Sciatic nerve (tissue), 2 donors: ENCODE measurements at regions not wholly inside any gene's neighbourhood (a gene's known extent, or its start where the extent isn't known, plus 50 kb on each side); places are given as distances from the start of the nearest gene placed in this dataset.

Experiments used
- ATAC-seq: fragments of 200-7000 bp; cut with Tn5 transposase; one replicate; pipeline ENCODE4 v1.9.1; 2020; ENCODE audit warnings: mild to moderate bottlenecking, moderate library complexity
- DNase-seq: peaks from one replicate; pipeline ENCODE4 v3.0.0-alpha.2; 2020; ENCODE audit warnings: low spot score
- intact Hi-C: fragments of 100-400 bp; cut with DNase I; formaldehyde crosslinking; loops from one replicate; pipeline ENCODE4 v1.14.2; 2022
- donor health status: DM: no; HTN: no; CAD: no.
- donor health status: DM: no; HTN: no; CAD: no.

DNA sequence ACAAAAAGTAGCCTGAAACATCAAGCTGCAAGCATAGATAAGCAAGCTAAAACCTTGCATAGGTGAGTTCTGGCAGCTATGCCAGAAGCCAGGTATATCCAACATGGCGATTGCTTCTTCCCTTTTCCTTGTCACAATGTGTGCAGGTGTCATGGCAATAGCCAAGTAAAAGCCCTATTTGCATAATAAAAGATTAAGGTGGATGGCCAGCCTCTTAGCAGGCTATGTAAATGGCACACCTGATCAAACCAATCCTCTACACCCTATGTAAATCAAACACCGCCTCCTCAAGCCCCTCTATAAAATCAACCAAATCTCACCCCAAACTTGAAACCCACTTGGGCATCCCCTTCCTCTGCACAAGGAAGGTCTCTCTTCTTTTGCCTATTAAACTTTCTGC lies 366.8 kb downstream of the VGLL3 start:
- ATAC-seq (no peak), DNase-seq (no peak)
- intact Hi-C loops, result loop anchor here (1.0 kb wide), 1 partner anchor 17 kb away; no protein-coding TSS in a partner anchor

DNA sequence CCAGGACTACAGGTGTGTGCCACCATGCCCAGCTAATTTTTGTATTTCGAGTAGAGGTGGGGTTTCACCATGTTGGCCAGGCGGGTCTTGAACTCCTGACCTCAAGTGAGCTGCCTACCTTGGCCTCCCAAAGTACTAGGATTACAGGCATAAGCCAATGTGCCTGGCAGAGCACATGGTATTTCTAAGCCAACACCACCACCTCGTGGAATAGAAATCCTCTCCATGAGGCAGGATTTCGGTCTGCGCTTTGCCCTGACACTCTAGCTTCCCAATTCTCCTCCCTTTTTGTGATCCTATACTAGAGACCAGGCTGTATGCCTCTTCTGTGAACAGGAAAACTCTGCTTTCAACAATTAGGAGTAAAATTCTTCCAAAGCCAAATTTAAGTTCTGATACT lies 372.2 kb downstream of the VGLL3 start:
- intact Hi-C loops, result no loop called here
- no peak for DNase-seq
- ATAC-seq, result no peak

DNA sequence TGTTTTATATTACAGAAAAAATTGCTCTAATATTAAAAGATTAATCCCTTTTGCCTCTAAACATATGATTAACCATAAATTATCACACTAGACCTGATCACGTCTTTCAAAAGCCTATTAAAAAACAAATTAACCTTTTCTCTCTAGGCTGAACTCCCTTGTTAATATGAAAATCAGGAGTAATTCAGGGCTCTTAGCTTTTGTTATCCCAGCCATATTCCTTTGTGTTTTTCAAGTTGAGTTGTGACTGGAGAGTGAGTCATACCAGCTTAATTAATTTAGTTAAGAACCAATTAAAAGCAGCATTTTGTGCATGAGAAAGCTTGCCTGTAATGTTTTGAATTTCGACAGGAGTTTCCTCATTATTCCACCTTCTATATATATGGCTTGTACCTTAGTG lies 385.8 kb downstream of the VGLL3 start:
- no peak for ATAC-seq
- no peak for DNase-seq
- intact Hi-C loops, result no loop called here

DNA sequence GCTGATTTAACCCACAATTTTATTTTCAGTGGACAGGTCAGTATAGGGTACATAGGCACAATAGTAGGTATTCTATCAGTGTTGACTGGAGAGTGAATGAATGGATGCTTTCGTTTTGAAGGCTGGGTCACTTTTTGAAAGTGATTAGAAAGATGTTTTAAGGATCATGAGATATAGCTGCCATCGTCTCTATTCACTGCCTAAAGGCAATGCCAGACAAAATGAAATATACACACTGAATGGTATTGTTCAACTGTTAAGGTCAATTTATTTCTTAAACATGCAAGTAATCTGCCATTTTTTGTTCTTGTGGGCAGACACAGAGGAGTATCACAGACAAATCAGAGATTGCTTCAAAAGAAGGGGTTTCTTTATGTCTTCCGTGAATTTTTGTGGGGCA lies 395.3 kb downstream of the VGLL3 start:
- DNase-seq, result no peak
- no peak for ATAC-seq
- intact Hi-C loops, result no loop called here

DNA sequence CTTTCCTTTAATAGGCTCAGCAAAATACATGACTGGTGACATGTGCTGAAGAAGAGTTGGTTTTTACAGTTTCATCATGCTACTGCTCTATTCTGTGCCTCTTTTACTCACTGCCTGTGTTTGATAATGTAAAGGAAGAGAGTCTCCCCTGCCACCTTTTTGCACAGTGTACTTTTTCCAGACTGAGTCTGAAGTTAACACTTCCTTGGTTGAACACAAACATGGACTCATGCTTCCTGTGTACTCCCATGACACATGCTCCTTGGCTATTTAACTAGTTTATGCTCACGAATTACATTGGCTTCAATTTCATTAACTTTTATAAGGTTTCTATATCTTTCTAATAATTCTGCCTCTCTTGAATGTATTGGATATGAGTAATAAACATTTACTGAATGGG lies 396.1 kb downstream of the VGLL3 start:
- no peak for DNase-seq
- intact Hi-C loops, result no loop called here
- no peak for ATAC-seq

DNA sequence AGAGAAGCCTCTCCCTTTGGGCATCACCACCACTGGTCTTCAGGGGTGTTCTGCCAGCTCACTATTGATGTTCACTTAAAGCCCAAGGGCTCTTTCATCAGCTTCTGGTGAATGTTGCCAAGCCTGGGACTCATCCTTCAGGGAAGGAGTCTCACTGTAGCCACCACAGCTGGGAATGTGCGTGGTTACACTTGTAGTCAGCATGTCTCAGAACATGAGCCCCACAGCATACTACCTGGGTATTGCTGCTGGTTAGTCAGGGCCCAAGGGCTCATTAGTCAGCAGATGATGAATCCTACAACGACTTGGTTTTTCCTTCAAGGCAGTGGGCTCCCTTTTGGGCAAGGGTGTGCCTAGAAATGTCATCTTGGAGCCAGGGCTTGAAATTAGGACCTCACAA lies 412.9 kb downstream of the VGLL3 start:
- no peak for DNase-seq
- intact Hi-C loops, result no loop called here
- ATAC-seq, result no peak

DNA sequence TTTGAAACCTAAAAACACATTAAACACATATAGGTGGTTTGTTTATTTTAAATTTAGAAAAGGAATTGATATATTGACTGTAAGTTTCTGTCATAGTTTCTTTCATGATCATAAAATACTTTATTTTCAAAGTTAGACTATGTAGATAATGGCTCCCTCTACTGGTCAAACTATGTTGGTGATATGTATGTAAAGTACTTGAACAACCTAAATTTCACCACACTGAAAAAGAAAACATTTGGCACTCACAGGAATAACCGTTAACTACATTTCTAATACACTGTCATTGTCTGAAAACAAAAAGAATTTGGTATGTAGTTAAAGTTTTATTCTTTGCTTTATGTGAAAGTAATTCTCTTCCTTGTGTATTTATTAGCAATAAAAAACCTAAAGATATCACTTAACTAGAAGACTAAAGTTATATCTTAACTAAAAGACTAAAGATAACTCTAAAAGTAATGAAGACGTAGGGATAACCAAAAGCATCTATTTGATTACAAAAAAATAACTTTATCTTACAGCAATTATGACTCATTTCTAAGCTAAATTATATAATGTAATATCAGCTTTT lies 427.5 kb downstream of the VGLL3 start:
- ATAC-seq, result no peak
- intact Hi-C loops, result no loop called here
- no peak for DNase-seq

DNA sequence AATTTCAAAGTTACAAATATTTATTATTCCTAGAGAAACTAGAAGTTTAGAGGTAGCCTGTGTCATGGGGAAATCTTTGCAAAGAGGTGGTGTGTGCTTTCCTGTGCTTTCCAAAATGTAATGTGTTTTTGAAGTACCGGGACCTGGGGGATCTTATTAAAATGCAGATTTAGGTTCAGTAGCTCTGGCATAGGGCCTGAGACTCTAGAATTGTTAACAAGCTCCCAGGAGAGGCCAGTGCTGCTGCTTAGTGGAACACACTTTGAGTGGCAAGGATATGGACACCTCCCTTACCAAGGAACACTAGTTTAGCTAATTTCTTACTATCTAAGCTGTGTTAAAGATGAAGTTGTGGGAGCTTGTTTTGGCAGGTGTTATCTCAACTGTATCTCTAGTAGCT lies 428.9 kb downstream of the VGLL3 start:
- no peak for ATAC-seq
- no peak for DNase-seq
- intact Hi-C loops, result no loop called here

DNA sequence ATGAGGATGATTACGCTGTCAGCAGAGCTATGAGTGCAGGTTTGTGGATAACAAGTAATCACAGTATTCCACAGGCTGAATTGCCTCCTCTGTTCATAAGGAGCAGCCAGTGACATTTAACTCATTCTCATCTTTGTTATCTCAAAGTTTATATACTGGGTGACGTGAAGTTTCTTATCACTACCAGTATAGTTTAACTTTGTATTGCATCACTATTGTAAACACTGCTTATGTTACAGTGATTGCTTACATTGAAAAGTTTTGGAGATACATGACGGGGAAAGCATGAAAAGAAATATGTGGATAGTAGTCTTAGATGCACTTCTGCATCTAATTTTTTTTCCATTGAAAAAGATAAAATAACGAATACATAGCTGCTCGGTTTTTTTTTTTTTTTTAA lies 429.7 kb downstream of the VGLL3 start:
- intact Hi-C loops, result no loop called here
- no peak for ATAC-seq
- no peak for DNase-seq

DNA sequence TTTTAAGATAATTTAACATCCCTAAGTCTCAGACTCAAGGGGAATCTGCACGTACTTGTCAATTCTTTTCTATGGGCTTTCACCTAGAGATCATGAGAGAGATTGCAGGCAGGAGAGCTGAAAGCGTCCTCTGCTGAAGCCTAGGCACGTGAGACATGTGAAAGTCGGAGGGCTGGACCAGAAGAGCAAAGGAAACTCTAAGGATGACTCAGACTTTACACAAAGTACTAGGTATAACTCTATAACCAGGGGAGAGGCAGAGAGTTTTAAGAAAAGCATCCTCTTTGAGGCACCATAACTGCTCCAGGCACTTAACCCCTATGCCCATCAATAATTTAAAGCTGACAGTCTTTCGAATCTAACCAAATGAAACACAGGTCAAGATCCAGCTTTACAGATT lies 436.6 kb downstream of the VGLL3 start:
- DNase-seq (no peak), ATAC-seq (no peak)
- intact Hi-C loops, result no loop called here

DNA sequence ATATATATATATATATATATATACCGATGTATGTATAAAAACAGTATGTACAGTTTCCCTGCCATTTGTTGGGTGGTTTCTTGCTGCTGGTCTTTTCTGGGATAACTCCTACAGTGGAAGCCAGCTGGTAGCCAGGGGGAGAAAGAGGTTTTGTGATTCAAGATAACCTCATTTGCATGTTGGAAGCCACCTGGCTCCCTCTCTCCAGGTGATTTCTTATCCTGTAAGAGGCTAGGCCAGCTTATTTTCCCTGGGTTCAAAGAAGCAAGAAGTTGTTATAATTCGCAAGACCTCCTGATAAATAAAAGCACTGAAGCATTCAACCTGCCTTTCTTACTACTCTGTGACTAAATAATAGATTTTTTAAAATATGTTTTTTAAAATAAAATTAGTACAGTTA lies 443.3 kb downstream of the VGLL3 start:
- ATAC-seq (no peak), DNase-seq (no peak)
- intact Hi-C loops, result no loop called here

DNA sequence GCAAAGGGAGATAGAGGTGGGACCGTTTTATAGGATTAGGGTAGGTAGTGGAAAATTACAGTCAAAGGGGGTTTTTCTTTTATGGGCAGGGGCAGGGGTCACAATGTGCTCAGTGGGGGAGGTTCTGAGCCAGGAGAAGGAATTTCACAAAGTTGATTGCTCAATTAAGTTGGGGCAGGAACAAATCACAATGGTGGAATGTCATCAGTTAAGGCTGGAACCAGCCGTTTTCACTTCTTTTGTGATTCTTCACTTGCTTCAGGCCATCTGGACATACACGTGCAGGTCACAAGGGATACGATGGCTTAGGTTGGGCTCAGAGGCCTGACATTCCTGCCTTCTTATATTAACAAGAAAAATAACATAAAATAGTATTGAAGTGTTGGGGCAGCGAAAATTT lies 453.8 kb downstream of the VGLL3 start:
- intact Hi-C loops, result no loop called here
- DNase-seq (no peak), ATAC-seq (no peak)

DNA sequence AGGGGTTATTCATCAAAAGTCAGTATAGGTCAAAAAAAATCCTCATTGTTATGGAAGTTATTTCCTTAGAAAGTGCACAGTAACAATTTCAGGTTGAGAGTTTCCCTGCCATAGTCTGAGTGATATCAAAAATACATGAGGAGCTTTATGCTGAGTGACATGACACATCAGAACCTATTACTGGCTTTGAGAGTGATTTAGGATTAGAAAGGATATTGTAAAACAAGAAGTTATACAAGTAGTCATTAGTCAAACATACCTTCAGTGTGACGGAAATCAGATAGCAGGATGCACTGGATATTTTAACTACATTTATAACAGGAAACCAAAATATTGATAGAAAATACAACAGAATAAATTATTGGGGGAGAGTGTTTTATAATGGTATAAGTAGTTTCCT lies 471.1 kb downstream of the VGLL3 start:
- no peak for DNase-seq
- intact Hi-C loops, result no loop called here
- ATAC-seq, result no peak

DNA sequence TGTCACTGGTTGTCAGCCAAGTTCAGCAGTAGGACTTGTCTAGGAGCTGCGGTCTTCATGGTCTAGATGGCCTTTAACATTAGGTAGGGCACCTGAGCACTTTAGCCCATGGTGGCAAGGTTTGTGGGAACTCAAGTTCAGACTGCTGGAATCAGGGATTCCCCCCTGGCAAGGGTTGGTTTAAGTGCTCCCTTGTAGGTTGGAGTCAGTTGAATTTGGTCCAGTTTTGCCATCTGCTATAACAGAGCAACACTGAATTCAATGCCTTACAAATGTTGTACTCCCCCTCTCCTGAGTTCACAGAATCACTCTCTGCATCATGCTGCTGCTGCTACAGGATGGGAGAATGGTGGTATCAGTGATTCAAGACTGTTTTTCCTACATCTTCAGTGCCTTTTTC lies 509.3 kb downstream of the VGLL3 start:
- ATAC-seq, result no peak
- DNase-seq, result no peak
- intact Hi-C loops, result no loop called here

DNA sequence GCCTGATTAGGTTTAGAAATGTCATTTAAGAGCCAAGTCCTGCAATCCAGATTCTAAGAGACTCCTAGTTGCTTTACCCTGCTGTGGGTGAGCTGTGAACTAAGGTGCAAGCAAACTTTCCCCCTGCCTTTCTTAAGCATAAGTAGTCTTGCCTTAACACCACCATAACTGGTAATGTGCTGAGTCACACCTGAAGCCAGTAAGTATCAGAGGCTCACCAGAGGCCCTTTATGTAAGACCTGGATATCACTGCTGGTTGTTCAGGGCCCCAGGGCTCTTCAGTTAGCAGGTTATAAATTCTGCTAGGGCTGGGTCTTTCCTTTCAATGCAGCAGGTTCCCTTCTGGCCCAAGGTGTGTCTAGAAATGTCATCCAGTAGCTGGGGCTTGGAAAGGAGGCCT lies 509.9 kb downstream of the VGLL3 start:
- intact Hi-C loops, result no loop called here
- no peak for ATAC-seq

DNA sequence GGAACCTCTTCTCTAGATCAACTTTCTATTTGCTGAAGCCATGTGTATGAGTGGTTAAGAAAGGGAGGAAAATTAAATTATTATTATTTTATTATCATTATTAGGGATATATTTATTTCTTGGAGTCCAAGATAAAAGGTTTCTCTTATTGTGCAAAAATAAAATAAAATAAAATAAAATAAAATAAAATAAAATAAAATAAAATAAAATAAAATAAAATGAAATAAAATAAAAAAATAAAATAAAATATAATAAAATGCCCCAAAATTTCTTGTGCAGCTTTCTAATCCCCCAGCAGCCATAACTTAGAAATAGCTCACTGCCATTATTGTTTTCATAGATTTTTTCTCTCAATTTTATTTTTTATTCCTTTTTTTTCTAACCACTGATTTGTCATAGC lies 526.8 kb downstream of the VGLL3 start:
- DNase-seq (no peak), ATAC-seq (no peak)
- intact Hi-C loops, result no loop called here

More for the DNA sequence above, 509.9 kb downstream of the VGLL3 start:
- DNase-seq, result no peak

DNA sequence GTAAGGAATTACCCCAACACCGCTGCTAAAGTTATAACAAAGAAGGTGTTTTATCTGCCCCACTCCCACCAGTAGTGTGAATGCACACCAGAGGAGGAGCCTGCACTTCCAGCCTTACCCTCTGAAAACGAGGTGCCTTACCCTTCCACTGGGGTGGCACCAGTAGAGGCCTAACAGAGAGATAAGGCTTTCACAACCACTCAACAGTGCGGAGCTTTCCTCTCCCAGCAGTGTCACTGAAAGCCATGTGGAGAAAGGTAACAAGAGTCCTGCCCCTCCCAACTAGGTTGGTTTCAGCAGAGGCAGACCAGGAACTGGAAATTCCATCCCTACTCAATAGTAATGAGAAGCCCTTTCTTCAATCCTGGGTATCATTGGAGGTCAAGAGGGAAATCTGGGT lies 539.2 kb downstream of the VGLL3 start:
- intact Hi-C loops, result no loop called here
- ATAC-seq (no peak), DNase-seq (no peak)

DNA sequence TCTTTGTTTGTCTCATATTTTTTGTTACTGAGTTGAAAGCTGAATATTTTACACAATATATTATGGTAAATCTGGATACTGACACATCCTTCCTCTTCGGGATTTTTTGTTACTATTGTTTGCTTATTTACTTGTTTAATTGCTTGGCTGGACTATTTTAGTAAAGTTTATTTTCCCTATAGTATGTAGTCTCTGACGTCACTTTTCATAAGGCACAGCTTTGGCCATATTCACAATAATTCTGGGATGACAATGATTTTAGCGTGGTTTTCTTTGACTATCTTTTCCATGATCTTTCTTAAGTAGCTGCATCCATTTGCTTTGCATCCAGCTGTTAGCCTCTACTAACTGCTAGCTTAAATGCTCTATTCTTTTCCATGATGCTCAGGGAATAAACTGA lies 552.4 kb downstream of the VGLL3 start:
- DNase-seq (no peak), ATAC-seq (no peak)
- intact Hi-C loops, result no loop called here

DNA sequence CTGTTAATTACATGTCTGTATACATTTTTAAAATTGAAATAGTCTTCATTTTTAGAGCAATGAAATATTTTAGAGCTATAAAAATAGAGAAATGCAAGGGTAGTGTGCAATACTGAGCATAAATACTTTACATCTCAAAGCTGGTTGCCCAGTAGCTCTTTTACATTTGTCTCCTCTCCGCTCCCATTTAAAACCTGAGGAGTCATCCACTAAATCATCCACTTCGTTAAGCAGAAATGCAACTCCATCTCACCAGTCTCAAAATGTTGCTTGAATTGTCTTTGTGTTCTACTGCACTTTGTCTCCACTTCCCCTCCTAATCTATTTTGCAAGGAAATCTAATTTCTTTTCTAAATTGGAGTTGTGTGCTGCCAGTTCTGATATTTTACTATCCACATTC lies 563.6 kb downstream of the VGLL3 start:
- no peak for DNase-seq
- intact Hi-C loops, result no loop called here
- ATAC-seq, result no peak

DNA sequence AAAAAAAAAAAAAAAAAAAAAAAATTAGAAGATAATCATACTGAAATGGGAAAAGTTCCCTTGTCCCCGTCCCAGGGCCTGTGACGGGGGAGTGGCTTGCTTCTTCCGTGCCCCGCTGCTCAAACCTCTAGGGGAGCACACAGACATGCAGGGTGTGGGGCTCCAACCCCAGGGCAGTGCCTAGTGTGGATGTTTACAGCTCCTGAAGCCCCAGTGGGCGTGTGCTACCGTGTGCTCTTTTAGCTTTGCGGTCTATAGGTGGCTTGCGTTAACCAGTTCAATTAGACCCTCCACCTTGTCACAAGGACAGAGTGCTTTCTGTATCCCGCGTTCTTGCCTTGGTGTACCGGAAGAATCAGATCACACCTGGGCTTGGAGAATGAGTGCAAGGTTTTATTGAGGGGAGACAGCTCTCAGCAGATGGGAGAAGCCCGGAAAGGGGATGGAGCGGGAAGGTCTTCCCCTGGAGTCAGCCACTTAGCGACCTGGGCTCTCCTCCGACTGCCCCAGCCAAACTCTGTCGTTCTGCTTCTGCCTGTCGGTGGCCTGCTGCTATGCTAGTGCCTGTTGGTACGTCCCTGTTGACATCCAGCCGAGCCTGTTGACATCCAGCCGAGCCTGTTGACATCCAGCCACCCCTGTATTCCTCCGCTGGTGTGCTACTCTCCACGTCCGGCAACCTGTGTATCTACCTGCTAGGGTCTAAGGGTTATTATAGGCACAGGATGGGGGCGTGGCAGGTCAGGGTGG lies 569.8 kb downstream of the VGLL3 start:
- ATAC-seq (no peak), DNase-seq (no peak)
- intact Hi-C loops, result no loop called here

DNA sequence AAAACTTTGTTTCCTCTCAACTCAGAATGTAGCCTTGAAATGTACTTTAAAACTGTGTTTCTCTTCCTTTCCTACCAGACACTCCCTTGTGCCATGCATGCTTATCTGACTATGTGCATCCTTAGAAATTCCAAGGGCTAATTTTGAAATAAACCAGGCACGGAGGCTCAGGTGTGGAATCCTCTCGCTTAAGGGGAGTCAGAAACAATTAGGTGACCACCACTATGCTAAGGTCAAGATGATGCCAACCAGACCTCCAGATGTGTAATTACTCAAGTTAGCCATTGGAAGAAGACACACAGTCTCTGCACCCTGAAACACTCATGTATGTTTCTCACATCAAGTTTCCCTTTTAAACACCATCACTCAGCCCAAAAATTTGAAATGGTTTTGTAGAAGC lies 572.1 kb downstream of the VGLL3 start:
- DNase-seq (no peak), ATAC-seq (no peak)
- intact Hi-C loops, result no loop called here
